ENCODE measurements at regions not wholly inside any gene's neighbourhood (a gene's known extent, or its start where the extent isn't known, plus 50 kb on each side); places are given as distances from the start of the nearest gene placed in this dataset.

DNA sequence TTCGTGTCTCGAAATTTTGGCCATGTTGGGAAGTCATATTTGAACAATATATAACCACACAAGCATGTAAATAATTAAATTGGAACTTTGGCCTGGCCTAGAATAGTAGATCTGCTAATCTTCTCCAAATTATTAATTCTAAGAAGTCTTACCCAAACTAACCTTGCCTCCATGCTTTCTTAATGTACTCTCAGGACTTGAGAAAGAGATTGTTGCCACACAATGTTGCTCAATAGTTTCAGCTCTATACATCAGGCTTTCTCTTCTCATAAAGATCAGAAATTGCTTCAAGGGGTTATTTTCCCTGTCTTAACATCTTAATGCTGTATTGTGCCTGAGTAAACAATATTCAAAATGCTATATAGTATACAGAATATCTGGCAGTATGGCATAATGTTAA lies 202.7 kb upstream of the LRIG1 start:
- no peak for DNase-seq (ENCODE audit: low spot score)
- H3K4me3 ChIP-seq: no peak overlapping the region
- no peak overlapping the region for H3K27ac ChIP-seq
- TF ChIP-seq, protein P1, sequence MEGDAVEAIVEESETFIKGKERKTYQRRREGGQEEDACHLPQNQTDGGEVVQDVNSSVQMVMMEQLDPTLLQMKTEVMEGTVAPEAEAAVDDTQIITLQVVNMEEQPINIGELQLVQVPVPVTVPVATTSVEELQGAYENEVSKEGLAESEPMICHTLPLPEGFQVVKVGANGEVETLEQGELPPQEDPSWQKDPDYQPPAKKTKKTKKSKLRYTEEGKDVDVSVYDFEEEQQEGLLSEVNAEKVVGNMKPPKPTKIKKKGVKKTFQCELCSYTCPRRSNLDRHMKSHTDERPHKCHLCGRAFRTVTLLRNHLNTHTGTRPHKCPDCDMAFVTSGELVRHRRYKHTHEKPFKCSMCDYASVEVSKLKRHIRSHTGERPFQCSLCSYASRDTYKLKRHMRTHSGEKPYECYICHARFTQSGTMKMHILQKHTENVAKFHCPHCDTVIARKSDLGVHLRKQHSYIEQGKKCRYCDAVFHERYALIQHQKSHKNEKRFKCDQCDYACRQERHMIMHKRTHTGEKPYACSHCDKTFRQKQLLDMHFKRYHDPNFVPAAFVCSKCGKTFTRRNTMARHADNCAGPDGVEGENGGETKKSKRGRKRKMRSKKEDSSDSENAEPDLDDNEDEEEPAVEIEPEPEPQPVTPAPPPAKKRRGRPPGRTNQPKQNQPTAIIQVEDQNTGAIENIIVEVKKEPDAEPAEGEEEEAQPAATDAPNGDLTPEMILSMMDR (IDR thresholded peaks at IDR 0.05): no peak

DNA sequence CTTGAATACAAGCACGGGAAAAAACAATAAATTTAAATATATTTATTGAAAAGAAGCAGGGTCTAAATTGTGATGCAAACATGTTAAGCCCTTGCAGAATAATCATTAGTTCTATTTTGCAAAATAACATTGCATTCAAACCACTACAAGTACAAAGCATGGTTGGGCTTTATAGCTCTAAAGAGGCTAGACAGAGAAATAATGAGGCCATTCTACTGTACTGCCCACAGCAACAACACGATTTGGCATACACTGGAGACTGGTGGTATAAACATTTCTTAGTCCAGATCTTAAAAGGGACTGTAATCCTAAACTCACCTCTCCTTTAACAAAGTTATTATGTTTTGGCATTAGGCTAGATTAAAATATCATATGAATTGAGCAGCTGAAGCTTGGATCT lies 204.3 kb upstream of the LRIG1 start:
- H3K27ac ChIP-seq: no peak overlapping the region
- DNase-seq (ENCODE audit: low spot score): no peak
- no peak overlapping the region for H3K4me3 ChIP-seq
- TF ChIP-seq, protein P1 (IDR thresholded peaks at IDR 0.05): no peak

DNA sequence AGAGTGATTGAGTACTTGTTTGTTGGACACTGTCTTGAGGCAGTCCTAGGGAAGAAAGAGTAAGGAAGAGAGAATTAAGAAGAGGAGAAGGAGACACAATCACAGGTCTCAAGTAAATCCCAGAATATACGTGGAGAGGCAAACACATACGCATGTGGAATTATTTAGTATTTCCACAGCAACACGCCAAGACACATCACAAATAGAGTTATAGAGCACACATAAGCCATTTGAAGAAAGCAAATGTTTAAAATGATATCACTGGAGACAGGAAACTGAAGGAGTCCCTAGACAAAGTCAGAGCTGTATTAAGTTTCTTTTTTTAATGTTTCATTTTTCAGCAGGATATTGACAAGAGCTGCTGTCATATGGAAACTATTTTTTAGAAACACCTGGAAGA lies 206.1 kb upstream of the LRIG1 start:
- no peak overlapping the region for H3K27ac ChIP-seq
- H3K4me3 ChIP-seq: no peak overlapping the region
- DNase-seq (ENCODE audit: low spot score): no peak
- TF ChIP-seq, protein P1 (IDR thresholded peaks at IDR 0.05): no peak

DNA sequence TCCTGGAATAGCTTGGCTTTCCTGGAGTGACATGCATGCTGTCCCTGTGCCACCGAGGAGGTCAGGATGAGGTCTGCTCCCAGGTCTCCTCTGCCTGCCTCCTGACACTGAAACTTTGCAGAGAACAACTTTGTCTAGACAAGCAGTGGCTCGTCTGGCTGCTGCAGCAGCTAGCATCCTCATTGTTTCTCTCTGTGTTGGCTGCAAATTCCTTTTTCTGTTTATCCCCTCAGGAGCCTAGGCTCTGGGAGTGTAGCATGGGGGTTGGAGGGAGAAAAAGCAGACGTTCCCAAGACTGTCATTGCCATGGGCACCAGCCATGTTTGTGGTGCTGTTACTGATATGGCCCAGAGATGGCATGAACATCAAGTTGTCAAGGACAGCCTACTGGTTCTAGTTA lies 208.7 kb upstream of the LRIG1 start:
- H3K4me3 ChIP-seq: no peak overlapping the region
- no peak for DNase-seq (ENCODE audit: low spot score)
- H3K27ac ChIP-seq: no peak overlapping the region
- TF ChIP-seq, protein P1 (IDR thresholded peaks at IDR 0.05): no peak

DNA sequence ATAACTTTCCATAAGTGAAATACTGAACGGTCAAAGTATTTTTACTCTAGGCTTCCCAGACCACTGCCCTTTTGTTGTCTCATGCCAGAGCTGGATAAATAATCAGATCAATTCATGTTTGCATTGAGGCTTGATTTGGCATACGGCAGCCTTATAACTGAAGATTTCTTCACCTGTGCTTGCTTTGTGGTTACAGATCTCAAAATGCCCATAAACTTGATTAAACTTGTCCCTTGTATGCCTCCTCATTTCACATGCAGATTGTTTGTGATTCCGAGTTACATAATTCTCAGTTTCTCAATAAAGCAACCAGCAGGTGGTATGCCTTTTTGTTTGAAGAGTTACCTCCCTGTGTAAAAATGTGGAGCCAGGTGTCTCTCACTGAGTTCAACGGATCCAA lies 211.4 kb upstream of the LRIG1 start:
- DNase-seq (ENCODE audit: low spot score): no peak
- no peak overlapping the region for H3K27ac ChIP-seq
- no peak overlapping the region for H3K4me3 ChIP-seq
- TF ChIP-seq, protein P1 (IDR thresholded peaks at IDR 0.05): no peak

DNA sequence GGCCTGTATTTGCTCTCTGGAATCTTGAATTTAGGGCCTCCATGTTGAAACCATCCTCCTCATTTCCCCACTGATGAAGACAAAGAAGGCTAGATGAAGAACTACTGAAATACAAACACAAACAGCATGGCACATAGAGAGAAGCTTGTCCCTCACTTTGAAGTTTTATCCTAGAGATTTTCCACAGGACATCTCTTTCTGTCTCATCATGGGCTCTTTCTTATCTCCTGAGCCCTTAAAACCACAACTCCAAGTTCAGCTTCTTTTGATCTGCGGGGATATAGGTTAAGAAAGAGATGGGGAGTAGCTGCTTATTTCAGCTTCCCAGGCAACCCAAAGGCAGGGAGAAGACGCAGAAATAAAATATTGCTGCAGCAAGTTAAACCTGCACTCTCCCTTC lies 213.1 kb upstream of the LRIG1 start:
- H3K4me3 ChIP-seq: no peak overlapping the region
- TF ChIP-seq, protein P1 (IDR thresholded peaks at IDR 0.05): no peak
- H3K27ac ChIP-seq: no peak overlapping the region
- no peak for DNase-seq (ENCODE audit: low spot score)

DNA sequence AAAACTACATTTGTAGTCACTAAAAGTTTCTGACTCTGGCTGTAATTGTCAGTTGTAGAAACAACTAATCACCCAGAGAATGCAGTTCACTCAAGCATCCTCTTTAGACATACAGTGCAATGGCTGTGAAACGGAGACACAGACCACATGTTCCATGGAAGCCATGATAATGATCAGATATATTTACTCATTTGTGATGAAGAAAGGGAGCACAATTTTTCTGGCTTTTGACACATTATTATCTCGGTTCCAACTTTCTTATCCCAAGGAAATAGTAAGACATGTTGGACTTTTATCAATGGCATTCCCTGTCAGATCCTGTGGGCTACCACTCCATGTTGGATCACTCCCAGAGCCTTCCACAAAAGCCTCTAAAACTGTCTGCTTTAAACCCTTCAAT lies 215.0 kb upstream of the LRIG1 start:
- TF ChIP-seq, protein P1 (IDR thresholded peaks at IDR 0.05): no peak
- Histone ChIP-seq H3K27ac (no peak overlapping the region), H3K4me3 (no peak overlapping the region)
- DNase-seq (ENCODE audit: low spot score): no peak
